ACC112 (cell line): ENCODE measurements at regions not wholly inside any gene's neighbourhood (a gene's known extent, or its start where the extent isn't known, plus 50 kb on each side); places are given as distances from the start of the nearest gene placed in this dataset.

Experiments
- H2AFZ ChIP-seq: fragments of 200-600 bp; sonication (generic); one replicate; pipeline ENCODE4 v1.6.0; 2017; ENCODE audit warnings: antibody characterized with exemption, low read length; ENCODE audit not compliant: unreplicated experiment
- H3K27ac ChIP-seq: fragments of 200-600 bp; sonication (generic); 2 replicates; pipeline ENCODE4 v1.5.1; 2014; ENCODE audit warnings: low read depth, mild to moderate bottlenecking, antibody characterized with exemption, low read length, moderate library complexity
- H3K27me3 ChIP-seq: fragments of 200-600 bp; sonication (generic); 2 replicates; pipeline ENCODE4 v1.6.1; 2014; ENCODE audit warnings: mild to moderate bottlenecking, antibody characterized with exemption, low read length, moderate library complexity, mixed read lengths; ENCODE audit not compliant: insufficient read depth
- H3K36me3 ChIP-seq: fragments of 200-600 bp; sonication (generic); 2 replicates; pipeline ENCODE4 v1.6.1; 2016; ENCODE audit warnings: mild to moderate bottlenecking, antibody characterized with exemption, low read length, moderate library complexity, mixed read lengths; ENCODE audit not compliant: insufficient read depth
- H3K4me1 ChIP-seq: fragments of 200-600 bp; sonication (generic); one replicate; pipeline ENCODE4 v1.6.1; 2016; ENCODE audit warnings: low read length, mixed read lengths; ENCODE audit not compliant: insufficient read depth, unreplicated experiment, control insufficient read depth
- H3K4me3 ChIP-seq: fragments of 200-600 bp; sonication (generic); 2 replicates; pipeline ENCODE4 v1.5.1; 2014; ENCODE audit warnings: mild to moderate bottlenecking, low read depth, low read length
- H3K79me2 ChIP-seq: fragments of 200-600 bp; sonication (generic); one replicate; pipeline ENCODE4 v1.6.0; 2016; ENCODE audit warnings: low read length; ENCODE audit not compliant: control insufficient read depth, unreplicated experiment, insufficient read depth

DNA sequence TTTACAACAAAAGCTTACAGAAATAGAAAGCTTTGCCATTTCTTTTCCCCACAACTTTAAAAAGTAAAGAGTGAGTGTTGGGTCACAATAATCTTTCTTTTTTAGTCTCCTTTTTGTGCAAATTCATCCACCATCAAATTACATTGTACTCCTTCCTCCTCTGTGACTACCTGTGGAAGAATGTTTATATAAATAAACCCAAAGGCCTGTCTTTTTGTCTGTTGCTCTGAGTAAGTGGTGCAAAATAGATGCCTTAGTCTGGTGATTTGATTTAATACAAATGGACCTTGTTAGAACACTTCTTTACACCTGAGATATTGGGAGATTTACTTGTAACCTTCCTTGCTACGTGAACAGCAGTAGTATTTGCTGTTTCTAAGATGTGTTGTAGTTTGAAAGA, 53.5 kb upstream of the TAF11L2 start:
- no peaks in the 10 kb centered on the region for H3K79me2 ChIP-seq
- H3K27me3 ChIP-seq: no peaks in the 10 kb centered on the region
- H3K4me1 ChIP-seq: peaks cover 9% of the 10 kb centered on the region
- H3K36me3 ChIP-seq: no peaks in the 10 kb centered on the region
- no peak overlapping the region for H3K4me3 ChIP-seq
- H3K27ac ChIP-seq: no peak overlapping the region
- H2AFZ ChIP-seq: no peak overlapping the region

DNA sequence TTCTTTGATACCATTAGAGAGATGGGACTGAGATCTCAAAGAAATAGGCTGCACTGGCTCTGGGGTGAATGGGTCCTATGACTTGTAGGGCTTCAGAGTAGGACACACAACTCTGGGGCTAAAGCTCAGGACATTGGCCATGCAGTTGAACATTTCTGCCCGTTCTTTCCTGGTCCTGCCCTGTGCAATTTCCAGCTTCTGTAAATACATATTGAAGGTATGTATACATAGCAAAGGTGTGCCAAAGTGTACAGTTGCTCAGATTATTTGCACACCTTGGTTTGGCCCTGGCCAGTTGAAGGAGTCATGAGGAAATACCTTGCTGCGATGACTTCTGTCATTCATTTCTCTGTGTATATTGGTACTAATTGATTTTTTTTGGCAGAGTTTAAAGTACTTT, 52.8 kb upstream of the TAF11L2 start:
- no peaks in the 10 kb centered on the region for H3K79me2 ChIP-seq
- no peaks in the 10 kb centered on the region for H3K36me3 ChIP-seq
- H3K4me3 ChIP-seq: no peak overlapping the region
- no peaks in the 10 kb centered on the region for H3K27me3 ChIP-seq
- peaks cover 9% of the 10 kb centered on the region for H3K4me1 ChIP-seq
- no peak overlapping the region for H2AFZ ChIP-seq
- no peak overlapping the region for H3K27ac ChIP-seq
